ENCODE measurements at regions not wholly inside any gene's neighbourhood (a gene's known extent, or its start where the extent isn't known, plus 50 kb on each side); places are given as distances from the start of the nearest gene placed in this dataset.

DNA sequence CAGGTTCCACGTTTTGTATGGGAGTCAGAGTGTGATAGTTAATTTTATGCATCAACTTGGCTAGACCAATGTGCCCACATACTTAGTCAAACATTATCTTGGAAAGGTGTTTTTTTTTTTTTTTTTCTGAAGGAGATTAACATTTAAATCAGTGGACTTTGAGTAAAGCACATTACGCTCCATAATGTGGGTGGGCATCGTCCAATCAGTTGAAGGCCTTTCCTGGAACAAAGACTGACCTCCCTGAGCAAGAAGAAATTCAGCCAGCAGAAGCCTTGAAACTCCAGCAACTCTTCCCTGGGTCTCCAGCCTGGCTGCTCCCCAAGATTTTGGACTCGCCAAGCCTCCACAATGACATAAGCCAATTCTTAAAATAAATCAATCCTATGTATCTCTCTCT is 711.4 kb downstream of the MTRR start:
- no TSS peak for BruUV-seq (replicated peaks)
- Histone ChIP-seq H4K20me1 (replicated peaks; ENCODE audit: control insufficient read depth, extremely low read depth, insufficient read depth, low read length) (no peaks in the 10 kb centered on the region), H3K9me1 (replicated peaks; ENCODE audit: control insufficient read depth, extremely low read depth, insufficient read depth, low read length) (no peaks in the 10 kb centered on the region), H3K79me2 (ENCODE audit: control insufficient read depth, insufficient read depth, low read length) (no peaks in the 10 kb centered on the region), H3K9me3 (replicated peaks; ENCODE audit: control insufficient read depth, insufficient read depth, low read length) (no peaks in the 10 kb centered on the region), H3K4me1 (ENCODE audit: control insufficient read depth, extremely low read depth, insufficient read depth, low read length) (no peaks in the 10 kb centered on the region), H3K27me3 (ENCODE audit: control insufficient read depth in 2 of 2, insufficient read depth in 2 of 2, low read length in 2 of 2) (no peaks in the 10 kb centered on the region), H2AFZ (ENCODE audit: low read depth, low read length) (no peak overlapping the region), H3K4me3 (replicated peaks in 1 of 3; ENCODE audit: insufficient read depth in 1 of 3, low read depth in 1 of 3, low read length in 3 of 3) (no peak overlapping the region), H3K27ac (ENCODE audit: insufficient read depth, low read depth, low read length) (no peak overlapping the region), H3K9ac (replicated peaks; ENCODE audit: extremely low read depth, insufficient read depth, low read length) (no peak overlapping the region), H3K36me3 (ENCODE audit: control insufficient read depth in 2 of 2, extremely low read depth in 1 of 2, insufficient read depth in 2 of 2, low read length in 2 of 2) (no peaks in the 10 kb centered on the region), H3K4me2 (ENCODE audit: insufficient read depth, low read length) (no peak overlapping the region)
- intact Hi-C loops (cut with micrococcal nuclease) (no loop called here), dilution Hi-C loops (cut with MboI; ENCODE audit: extremely low pct_ligation_motif_present, low sequenced_read_pairs) (no loop called here)
- POLR2A ChIA-PET = no interaction called here
- DNase-seq (ENCODE audit: low read depth, low spot score) (no peak), FAIRE-seq (no peak)
- CTCF ChIA-PET = no interaction called here
- TF ChIP-seq POLR2AphosphoS5 (IDR thresholded peaks at IDR 0.05; ENCODE audit: insufficient read depth, low read depth, low read length) = no peak
- TF ChIP-seq EZH2 (IDR thresholded peaks at IDR 0.05; ENCODE audit: borderline replicate concordance, low read depth, low read length, severe bottlenecking) = no peak
- TF ChIP-seq MAX (IDR thresholded peaks at IDR 0.05; ENCODE audit: insufficient read depth, insufficient read length) = no peak
- TF ChIP-seq MYC (IDR thresholded peaks at IDR 0.05; ENCODE audit: low read depth, low read length) = no peak

DNA sequence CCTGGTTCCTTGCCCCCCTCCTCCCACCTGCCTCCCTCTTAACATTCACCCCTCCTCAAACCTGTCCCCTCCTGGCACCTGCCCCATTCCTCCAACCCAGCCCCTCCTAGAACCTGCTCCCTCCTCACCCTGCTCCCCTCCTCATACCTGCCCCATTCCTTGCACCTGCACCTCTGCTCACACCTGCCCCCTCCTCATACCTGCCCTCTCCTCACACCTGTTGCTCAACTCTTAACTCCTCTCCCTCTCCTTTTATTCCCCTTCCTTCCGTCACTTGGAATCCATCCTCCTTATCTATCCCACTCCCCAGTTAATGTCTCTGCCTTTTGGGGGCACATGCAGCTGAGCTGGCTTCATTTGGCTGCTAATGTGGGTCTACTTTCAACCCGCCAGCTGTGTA is 712.1 kb downstream of the MTRR start:
- FAIRE-seq = no peak

More for the DNA sequence above, 712.1 kb downstream of the MTRR start:
- Histone ChIP-seq H3K9me3 (replicated peaks; ENCODE audit: control insufficient read depth, insufficient read depth, low read length) (no peaks in the 10 kb centered on the region), H3K9me1 (replicated peaks; ENCODE audit: control insufficient read depth, extremely low read depth, insufficient read depth, low read length) (no peaks in the 10 kb centered on the region), H3K4me3 (replicated peaks in 1 of 3; ENCODE audit: insufficient read depth in 1 of 3, low read depth in 1 of 3, low read length in 3 of 3) (no peak overlapping the region), H3K79me2 (ENCODE audit: control insufficient read depth, insufficient read depth, low read length) (no peaks in the 10 kb centered on the region), H3K36me3 (ENCODE audit: control insufficient read depth in 2 of 2, extremely low read depth in 1 of 2, insufficient read depth in 2 of 2, low read length in 2 of 2) (no peaks in the 10 kb centered on the region), H3K4me2 (ENCODE audit: insufficient read depth, low read length) (no peak overlapping the region), H3K9ac (replicated peaks; ENCODE audit: extremely low read depth, insufficient read depth, low read length) (no peak overlapping the region), H4K20me1 (replicated peaks; ENCODE audit: control insufficient read depth, extremely low read depth, insufficient read depth, low read length) (no peaks in the 10 kb centered on the region), H3K27me3 (ENCODE audit: control insufficient read depth in 2 of 2, insufficient read depth in 2 of 2, low read length in 2 of 2) (no peaks in the 10 kb centered on the region), H3K27ac (ENCODE audit: insufficient read depth, low read depth, low read length) (no peak overlapping the region), H2AFZ (ENCODE audit: low read depth, low read length) (no peak overlapping the region), H3K4me1 (ENCODE audit: control insufficient read depth, extremely low read depth, insufficient read depth, low read length) (no peaks in the 10 kb centered on the region)
- ChIA-PET CTCF (no interaction called here), POLR2A (no interaction called here)
- DNase-seq (ENCODE audit: low read depth, low spot score) = no peak
- BruUV-seq (replicated peaks) = no TSS peak
- dilution Hi-C loops (cut with MboI; ENCODE audit: extremely low pct_ligation_motif_present, low sequenced_read_pairs) = no loop called here
- TF ChIP-seq POLR2AphosphoS5 (IDR thresholded peaks at IDR 0.05; ENCODE audit: insufficient read depth, low read depth, low read length) (no peak), MYC (IDR thresholded peaks at IDR 0.05; ENCODE audit: low read depth, low read length) (no peak), GATA2 (IDR thresholded peaks at IDR 0.05; ENCODE audit: insufficient read depth, insufficient read length, low read depth, low read length) (no peak), POLR2A (IDR thresholded peaks at IDR 0.05; ENCODE audit: low read depth, low read length) (no peak), JUN (IDR thresholded peaks at IDR 0.05; ENCODE audit: borderline replicate concordance, insufficient read depth, insufficient read length, low read depth) (no peak), MAX (IDR thresholded peaks at IDR 0.05; ENCODE audit: insufficient read depth, insufficient read length) (no peak), EZH2 (IDR thresholded peaks at IDR 0.05; ENCODE audit: borderline replicate concordance, low read depth, low read length, severe bottlenecking) (no peak), FOS (IDR thresholded peaks at IDR 0.05; ENCODE audit: borderline replicate concordance, insufficient read depth, low read length) (no peak), CTCF (IDR thresholded peaks at IDR 0.05; ENCODE audit: extremely low read depth in 1 of 2, insufficient read depth in 1 of 2, low read depth in 1 of 2, low read length in 2 of 2) (no peak)
- intact Hi-C loops (cut with micrococcal nuclease) = no loop called here

All from endothelial cell of umbilical vein (primary cell).